HG02885 (cell line): ENCODE measurements at regions not wholly inside any gene's neighbourhood (a gene's known extent, or its start where the extent isn't known, plus 50 kb on each side); places are given as distances from the start of the nearest gene placed in this dataset.
"Not testable (repeated sequence)": the region's sequence is repeated elsewhere in the genome, so short reads cannot be mapped to it uniquely, and the experiment has no call there.

Experiments used
- ATAC-seq: cut with Tn5 transposase; IDR thresholded peaks from one replicate; pipeline ENCODE4 v1.9.1; 2021; ENCODE audit warnings: mild to moderate bottlenecking; ENCODE audit not compliant: unreplicated experiment, poor library complexity

DNA sequence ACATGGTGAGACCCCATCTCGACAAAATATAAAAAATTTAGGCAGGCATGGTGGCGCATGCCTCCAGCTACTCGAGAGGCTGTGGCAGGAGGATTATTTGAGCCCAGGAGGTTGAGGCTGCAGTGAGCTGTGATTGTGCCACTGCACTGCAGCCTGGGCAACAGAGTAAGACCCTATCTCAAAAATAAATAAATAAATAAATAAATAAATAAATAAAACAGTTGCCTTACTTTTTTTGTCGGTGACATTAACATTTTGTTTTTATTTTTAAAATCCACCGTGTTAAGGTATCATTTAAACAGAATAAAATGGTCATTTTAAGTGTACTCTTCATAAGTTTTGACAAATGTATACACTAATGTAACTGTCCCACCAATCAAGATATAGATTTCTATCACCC lies 57.0 kb downstream of the RASL11A start:
- ATAC-seq: no peak

DNA sequence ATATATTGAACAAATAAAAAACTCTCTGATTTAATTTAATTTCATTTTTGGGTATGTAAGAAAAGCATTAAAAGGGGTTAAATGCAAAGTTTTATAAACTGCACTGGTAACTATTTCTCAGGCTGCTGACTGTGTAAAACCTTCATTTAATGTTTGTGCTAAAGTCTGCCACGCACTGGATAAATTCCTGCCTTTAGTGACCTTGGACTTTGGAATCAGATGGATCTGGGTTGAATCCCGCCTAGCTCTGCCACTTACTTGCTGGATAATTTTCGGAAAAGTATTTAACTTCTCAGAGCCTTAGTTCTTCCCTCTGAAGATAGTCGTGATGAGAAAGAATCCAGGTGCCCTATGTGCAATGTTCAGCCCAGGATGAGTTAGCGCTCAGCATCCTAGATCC lies 58.6 kb downstream of the RASL11A start:
- ATAC-seq: no peak

DNA sequence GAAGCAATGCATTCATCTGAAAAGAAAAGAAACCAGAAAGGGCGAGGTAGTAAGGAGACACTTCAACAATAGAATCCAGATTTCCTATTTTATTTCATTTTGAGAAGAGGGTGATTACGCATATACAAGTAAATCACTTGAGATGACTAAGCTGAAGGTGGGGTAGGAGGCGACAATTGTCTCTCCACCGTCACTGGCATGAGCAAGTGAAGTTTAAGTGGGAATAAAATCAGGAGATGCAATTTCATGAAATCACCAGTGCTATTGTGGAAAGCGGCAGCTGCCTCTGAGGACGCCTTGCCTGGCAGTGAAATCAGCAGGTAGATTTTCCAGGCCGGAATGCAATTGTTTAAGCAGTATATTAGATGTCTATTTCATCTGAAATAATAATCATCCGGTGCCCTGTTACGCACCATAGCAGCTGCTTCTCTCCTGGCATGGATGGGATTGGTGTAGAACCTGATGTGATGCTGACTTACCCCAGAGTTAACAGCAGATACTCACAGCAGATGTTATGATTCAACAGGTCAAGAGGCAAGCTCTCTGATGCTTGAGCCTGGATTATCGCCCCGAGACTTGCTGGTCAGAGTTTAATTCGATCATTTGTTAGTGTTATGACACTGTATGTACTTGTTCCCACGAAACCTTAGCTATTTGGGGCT lies 64.3 kb downstream of the RASL11A start:
- no peak for ATAC-seq

DNA sequence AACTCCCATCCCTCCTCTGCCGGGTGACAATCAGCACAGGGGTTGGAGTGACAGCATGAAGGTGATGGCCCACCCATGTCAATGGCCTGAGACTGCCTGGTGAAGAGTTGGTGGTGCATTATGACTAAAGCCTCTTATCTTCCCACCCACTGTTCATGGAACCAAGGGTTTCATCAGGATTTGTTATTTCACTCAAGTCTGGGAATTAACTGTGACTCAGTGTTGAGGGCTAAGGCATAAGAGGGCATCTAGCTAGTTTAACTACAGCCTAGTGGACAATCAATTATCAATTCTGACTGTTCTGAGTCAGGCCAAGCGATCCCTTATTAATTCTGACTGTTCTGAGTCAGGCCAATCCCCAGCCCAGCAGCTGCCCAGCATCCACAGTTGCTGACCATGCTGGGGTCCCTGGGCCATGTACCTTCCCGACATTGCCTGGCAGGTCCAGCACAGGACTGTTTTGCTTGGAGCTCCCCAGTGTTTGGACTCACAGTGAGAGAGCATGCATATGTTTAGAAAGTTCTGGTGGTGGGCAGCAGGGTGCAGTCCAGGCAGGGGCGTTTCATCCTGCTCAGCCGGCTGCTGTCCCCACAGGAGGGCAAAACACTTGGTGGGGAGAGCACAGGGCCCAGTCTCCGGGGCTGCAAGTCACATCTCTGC lies 65.5 kb downstream of the RASL11A start:
- no peak for ATAC-seq

DNA sequence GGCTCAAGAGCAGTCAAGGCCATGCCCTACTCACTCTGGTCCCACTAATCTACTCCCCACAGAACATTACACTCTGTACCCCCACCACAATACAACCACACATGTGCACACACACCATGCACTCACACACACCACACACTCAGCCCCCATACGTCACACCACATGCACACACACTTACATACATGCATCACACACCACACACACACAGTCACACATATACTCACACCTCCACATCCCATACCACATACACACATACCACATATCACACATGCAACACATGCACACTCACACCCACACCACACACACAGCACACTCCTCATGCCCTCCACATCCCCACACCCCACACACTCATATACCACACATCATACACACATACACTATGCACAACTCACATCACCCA lies 67.6 kb downstream of the RASL11A start:
- no peak for ATAC-seq

DNA sequence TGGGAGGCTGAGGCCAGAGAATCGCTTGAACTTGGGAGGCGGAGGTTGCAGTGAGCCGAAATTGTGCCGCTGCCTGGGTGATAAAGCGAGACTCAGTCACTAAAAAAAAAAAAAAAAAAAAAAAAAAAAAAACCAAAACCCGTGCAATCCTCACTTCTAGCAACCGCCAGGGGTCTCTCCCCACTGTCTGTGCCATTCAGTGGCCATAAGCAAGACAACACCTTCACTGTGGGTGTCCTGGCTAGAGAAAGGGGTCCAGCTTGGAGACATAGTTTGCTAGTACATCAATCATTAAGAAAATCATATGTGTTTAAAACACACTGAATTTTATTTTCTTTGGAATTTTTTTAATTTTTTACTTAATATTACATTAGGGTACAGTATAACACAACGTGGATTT lies 68.2 kb downstream of the RASL11A start:
- ATAC-seq: no peak

DNA sequence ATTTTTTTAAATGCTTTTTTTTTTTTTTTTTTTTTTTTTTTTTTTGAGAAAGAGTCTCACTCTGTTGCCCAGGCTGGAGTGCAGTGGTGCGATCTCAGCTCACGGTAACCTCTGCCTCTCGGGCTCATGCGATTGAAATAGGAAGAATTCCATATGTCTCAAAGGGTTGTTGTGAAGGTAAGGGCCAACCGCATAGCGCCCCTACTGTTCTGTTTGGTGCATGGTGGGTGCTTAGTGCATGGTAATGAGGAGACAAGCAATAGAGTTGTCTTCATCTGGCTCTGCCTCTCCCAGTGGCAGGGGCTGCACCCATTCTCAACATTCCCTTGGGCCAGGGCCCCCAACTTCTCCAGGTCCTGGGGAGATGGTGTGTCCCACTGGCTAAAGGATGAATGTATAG lies 68.7 kb downstream of the RASL11A start:
- ATAC-seq: peak; percentile 82

DNA sequence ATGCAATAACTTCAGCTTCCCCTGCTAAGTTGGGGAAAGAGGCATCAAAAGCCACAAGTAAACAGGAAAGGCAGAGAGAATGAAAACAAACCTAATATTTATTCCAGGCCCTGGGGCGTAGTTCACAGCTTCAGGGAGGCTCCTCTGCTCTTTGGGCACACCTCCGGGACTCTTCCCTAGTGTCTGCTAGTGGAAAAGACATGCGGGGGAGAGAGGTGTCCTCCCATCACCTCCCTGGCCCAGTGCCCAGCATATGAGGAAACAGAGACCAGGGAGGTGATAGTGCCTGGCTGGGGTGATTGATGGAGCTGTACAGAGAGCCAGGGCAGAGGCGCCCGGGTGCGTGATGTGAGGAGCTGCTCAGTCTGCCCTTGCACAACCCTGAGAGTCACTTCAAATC lies 71.0 kb downstream of the RASL11A start:
- ATAC-seq: no peak

DNA sequence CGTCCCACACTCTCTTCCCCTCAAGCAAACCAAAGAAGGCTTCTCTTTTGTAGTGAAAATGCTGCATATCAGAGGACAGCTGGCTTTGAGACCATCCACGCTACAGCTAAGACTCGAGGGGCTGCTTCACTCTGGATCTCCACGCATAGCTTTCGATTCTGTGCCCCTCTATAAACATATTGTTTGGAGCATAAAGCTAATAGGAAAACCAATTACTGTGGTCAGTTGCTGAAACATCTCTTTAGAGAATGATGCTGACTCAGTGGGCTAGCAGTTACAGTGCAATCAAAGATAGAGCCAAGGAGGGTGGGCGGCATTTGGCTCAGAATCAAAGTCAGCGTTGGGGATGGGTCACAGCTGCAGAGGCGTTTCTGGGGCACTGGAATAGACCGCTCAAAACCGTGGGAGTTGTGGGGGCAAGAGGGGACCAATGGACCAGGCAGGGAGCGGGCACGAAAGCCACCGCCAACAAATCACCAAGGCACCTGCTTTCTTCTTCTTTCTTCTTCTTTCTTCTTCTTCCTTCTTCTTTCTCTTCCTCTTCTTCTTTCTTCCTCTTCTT lies 76.7 kb downstream of the RASL11A start:
- no peak for ATAC-seq

DNA sequence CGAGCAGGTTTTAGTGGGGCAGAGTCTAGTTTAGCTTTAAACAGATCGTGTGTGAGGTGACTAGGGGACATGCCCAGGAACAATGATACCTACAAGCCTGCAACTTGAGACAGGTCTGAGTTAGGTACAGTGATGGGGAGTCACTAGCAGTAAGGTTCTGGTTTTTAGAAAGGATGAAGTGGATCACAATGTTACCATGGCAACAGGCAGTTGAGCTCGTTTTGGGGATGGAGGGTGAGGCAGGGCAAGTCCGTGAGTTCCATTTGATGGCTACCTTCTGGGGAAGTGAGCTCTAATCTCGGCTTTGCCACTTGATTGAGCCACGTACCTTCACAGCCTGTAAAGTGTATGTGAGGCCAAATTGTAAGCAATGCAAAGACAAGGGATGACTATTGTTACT lies 76.0 kb upstream of the GTF3A start:
- no peak for ATAC-seq

DNA sequence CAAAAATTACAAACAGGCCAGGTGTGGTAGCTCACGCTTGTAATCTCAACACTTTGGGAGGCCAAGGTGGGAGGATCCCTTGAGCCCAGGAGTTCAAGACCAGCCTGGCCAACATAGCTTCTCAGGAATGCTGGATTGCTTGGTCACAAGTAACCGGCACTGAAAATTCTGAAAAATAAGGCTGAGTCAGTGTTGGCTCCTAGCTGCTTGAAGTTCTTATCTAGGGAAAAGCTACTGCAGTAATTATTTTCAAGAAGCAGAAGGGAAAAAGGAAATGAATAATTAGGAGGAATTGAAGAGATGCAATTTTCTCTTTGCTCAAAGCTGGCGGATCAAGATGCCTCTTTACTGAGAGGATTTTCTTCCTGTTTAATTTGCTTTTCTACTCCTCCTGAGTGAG lies 75.0 kb upstream of the GTF3A start:
- ATAC-seq: no peak

DNA sequence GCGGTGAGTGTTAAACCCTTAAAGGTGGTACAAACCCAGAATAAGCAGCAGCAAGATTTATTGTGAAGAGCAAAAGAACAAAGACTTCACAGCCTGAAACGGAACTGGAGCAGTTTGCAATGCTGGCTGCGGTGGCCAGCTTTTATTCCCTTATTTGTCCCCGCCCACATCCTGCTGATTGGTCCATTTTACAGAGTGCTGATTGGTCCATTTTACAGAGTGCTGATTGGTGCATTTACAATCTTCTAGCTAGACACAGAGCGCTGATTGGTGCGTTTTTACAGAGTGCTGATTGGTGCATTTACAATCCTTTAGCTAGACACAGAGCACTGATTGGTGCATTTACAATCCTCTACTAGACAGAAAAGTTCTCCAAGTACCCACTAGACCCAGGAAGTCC lies 73.6 kb upstream of the GTF3A start:
- ATAC-seq: not testable (repeated sequence)

DNA sequence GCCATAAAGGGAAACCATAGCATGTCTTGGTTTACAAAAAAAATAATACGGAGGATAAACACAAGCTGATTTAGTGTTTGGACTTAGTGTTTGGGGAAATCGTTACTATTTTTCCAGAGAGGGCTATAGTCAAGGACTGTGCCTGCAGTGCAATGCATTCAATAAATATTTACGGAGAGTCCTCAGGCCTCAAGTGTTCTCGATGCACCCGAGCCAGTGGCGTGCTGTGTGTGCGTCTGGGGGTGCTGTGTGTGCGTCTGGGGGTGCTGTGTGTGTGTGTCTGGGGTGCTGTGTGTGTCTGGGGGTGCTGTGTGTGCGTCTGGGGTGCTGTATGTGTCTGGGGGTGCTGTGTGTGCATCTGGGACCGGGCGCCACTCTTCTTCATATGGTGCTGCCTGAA lies 71.7 kb upstream of the GTF3A start:
- ATAC-seq: peak; percentile 8

DNA sequence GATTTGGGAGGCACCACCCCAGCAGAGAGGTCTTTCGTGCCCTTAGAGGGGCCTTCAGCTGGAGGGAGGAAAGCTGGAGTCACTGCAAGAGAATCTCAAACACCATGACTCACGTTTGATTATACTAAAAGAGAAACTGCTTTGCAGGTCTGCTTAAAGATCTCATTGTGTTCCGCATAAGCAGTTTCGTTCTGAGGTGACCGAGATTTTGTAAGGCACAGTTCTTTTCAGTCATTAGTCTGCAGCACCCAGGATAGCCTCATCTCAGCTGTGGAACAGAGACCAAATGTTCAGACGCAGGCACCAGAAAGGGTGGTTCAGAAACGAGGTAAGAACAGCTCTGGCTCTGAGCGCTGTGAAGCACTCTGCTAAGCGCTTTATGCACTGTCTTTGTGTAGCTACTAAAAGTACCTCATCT lies 71.2 kb upstream of the GTF3A start:
- peak; percentile 99 for ATAC-seq

DNA sequence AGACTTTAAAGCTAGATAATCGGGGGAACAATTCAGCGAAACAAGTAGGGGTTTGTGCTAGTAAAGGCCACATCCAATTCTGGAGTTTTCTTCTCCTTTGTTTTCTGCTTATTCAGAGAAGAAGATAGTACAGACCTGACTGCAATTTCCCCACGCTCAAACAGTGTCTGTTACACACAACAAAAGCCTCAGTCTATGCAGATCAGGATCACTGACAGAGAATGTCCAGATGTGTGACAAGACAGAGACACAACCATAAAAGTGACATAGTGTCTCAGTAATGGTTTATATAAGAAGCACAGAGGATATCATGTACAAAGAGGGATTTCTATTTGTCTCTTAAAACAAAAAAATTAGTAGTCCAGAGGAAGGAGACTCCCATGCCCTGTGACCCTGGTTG lies 70.7 kb upstream of the GTF3A start:
- ATAC-seq: no peak

DNA sequence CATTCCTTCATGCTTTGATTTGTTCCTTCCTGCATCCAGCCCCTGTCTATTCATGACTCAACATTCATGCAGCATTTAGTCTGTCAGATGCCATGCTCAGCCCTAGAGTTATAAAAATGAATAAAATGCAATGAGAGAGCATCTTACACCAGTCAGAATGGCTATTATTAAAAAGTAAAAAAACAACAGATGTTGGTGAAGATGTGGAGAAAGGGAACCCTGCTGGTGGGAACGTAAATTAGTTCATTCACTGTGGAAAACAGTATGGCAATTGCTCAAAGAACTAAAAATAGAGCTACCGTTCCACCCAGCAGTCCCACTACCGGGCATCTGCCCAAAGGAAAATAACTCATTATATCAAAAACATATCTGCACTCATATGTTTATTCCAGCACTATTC lies 70.0 kb upstream of the GTF3A start:
- no peak for ATAC-seq

DNA sequence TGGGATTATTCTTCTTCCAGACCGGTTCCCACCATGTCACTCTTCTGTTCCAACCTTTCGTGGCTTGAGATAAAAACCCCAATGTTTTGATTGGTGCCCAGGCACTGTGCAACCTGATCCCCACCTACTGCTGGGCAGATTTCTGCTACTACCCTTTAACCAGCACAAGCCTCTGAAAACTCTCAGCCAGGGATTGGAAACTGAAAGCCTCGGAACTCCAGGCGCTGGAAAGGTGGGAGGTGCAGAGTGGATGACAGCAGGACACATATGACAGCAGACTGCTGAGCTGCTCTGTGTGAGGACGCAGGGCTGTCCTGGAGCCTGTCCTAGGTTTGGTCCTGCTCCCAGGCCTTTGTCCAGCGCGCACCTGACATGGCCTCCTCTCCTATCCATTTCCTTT lies 68.5 kb upstream of the GTF3A start:
- no peak for ATAC-seq

DNA sequence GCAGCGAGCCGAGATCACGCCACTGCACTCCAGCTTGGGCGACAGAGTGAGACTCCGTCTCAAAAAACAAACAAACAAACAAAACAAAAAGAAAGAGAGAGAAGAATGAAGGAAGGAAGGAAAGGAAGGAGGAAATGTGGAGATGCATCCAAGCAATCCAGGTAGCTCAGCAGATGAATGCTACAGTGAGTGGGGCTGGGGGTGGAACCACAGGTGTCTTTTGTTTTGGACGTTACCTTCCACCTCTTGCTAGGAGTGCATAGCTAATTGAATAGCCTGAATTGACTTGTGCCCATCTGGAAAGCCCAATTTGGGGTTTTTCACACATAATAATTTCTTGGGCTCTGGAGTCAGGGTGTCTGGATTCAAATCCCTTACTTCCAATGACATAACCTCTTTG lies 66.0 kb upstream of the GTF3A start:
- no peak for ATAC-seq

DNA sequence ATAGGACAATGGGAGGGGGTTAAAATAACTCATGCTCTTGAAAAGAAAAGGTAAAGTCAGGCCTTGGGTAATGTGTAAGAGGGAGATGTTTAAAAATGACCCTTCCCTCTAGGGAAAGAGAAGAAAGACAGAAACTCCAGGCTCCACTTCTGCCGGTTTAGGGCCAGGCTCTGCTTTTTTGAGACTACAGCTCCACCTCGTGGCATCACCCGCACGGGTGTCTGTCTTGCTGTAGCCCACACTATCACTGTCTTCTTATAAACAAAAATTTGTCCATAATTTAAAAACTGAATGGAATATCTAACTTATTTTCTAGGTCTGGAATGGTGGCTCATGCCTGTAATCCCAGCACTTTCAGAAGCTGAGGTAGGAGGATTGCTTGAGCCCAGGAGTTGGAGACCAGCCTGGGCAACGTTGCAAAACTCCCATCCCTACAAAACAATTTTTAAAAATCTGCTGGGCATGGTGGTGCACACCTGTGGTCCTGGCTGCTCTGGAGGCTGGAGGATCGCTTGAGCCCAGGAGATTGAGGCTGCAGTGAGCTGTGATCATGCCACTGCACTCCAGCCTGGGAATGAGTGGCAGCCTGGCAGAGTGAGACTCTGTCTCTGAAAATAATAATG lies 65.1 kb upstream of the GTF3A start:
- ATAC-seq: peak; percentile 55

DNA sequence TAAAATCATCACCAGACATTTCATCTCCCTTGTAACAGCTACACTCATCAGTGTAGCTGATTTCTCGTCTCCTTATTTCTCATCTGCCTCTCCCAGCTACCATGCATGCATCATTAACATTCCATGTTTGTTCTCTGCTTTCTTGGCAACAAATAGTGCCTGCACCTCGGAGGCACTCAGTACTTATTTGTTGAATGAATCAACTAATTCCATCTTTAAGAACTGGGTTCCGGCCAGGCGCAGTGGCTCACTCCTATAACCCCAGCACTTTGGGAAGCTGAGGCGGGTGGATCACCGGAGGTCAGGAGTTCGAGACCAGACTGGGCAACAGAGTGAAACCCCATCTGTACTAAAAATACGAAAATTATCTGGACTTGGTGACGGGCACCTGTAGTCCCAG lies 63.9 kb upstream of the GTF3A start:
- no peak for ATAC-seq

DNA sequence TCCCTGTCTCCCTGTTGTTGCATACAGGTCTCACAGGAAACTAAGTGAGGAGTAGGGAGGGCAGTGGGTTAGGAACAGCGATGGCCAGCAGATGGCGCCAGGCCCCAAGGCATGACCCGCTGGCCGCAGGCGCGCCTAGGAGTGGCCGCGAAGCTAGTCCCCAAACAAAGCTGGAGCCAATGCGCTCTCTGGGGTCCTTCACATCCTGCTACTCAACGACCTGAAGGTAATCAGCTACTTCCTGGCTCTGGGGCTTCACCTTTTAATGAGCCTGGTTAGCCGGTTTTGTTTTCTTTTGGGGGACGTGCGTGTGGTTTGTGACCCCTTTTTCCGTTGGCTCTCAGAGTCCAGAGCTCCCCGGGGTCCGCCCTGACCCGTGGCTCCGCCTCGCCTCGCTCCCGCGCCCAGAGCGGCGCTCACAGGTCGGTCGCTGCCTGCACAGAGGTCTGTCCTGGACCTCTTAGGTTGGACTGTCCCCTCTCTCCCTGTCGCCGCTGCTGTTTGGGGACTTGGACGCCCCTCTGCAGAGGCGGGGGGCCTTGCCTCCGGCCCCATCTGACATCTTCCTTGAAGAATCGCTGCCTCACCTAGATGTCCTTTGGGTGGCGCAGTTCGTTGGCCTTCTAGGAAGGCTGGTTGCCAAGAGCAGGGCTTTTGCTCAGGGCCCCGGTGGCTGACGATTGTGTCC lies 62.2 kb upstream of the GTF3A start:
- ATAC-seq: peak; percentile 86
